ENCODE measurements at regions not wholly inside any gene's neighbourhood (a gene's known extent, or its start where the extent isn't known, plus 50 kb on each side); places are given as distances from the start of the nearest gene placed in this dataset.
"Not testable (repeated sequence)": the region's sequence is repeated elsewhere in the genome, so short reads cannot be mapped to it uniquely, and the experiment has no call there.

GRCh38 chr3:66803721-66804695, 194.1 kb upstream of the KBTBD8 start:
- DNase-seq (ENCODE audit: low read depth): no peak

GRCh38 chr3:66808891-66809594, 189.1 kb upstream of the KBTBD8 start:
- no peak for DNase-seq (ENCODE audit: low read depth)

GRCh38 chr3:66809595-66809958, 188.5 kb upstream of the KBTBD8 start:
- DNase-seq (ENCODE audit: low read depth): no peak

DNA sequence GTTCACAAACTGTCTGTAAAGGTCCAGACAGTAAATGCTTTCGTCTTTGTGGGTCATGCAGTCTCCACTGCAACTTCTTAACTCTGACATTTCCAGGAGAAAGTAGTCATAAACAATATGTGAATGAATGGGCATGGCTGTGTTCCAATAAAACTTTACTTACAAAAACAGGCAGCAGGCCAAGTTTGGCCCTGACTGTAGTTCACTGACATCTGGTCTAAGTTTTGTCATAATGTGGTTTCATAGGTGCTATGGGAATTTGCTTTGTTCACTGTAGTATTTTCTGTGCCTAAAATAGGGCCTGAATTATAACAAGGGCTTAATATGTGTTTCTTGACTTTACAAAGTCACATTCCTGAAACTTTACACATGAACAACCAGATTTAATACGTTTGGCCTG, 186.0 kb upstream of the KBTBD8 start:
- no peak for DNase-seq (ENCODE audit: low read depth)

DNA sequence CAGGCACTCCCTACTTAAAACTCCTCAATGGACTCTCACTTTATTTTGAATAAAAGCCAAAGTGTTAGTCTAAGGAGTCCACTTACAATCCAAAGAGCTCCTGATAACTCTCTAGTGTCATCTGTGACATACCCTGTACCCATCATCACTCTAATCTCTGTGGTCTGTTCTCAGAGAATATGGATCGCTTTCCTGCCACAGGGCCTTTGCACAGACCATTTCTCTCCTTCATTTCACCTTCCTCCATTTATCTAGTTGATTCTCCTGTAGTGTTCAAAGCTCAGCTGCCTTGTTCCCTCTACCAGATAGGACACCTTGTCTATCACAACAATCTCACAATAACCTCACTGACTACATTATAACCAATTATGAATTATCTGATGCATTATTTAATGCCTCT, 185.4 kb upstream of the KBTBD8 start:
- DNase-seq (ENCODE audit: low read depth): no peak

DNA sequence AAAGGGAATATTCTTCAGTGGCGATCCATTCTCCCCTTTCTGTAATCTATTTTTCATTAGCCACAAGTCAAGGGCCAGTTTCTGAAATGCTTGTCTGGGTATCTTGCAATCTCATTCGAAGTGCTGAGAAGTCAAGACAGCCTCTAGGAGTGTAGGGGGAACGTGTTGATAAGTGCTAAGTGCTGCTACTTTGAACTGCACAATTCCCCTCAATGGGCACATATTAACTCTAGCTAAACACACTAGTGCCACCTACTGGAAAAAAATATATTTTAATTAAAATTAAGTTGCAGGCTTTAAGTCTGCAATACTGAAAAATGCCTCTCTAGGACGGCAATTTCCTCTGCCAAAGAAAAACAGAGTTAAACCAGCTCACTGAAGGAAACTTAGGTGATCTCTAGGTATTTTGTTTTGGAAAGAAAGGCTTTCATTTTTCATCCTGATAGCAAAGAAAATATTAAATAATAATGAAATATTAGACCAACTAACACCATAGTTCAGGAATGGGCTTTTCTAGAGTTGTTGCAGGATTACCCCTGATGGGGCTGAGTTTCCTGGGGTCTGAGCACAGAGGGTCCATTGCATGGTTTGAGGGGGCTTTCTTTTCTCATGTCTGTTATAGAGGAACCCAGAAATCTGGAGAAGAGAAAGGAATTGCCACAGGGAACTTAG, 181.9 kb upstream of the KBTBD8 start:
- DNase-seq (ENCODE audit: low read depth): no peak

DNA sequence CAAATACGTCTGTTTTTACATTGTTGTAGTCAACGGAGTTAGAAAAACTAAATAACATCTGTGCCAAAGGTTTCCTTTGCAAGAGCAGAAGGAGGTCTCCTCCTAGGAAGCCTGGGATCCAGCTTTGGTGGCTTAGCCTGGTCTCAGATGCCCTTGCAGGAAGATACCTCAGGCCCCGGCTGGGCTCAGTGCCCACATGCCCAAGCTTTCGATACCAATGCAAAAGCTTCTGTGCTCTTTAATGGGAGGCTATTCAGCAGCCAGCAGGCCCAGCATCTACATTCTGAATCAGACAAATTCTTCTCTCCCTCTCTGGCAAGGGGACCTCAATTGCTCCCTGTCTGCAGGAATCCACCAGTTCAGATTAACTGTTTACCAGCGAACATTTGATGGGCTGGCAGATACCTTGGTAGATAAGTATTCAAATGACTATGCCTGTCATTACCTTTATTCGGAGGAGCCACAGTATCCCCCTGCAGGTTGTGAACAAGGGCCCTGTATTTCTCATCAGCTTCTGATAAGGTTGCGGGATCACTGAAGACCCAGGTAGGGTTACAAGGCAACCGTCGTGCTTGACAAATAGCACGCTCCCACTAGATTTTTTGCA, 180.1 kb upstream of the KBTBD8 start:
- no peak for DNase-seq (ENCODE audit: low read depth)

GRCh38 chr3:66819993-66820501, 178.1 kb upstream of the KBTBD8 start:
- DNase-seq (ENCODE audit: low read depth): no peak

- peak; percentile 46 for DNase-seq (ENCODE audit: low read depth)
Measured at GRCh38 chr3:66822186-66823008, 175.7 kb upstream of the KBTBD8 start.

- no peak for DNase-seq (ENCODE audit: low read depth)
Measured at GRCh38 chr3:66823009-66823397, 175.1 kb upstream of the KBTBD8 start.

GRCh38 chr3:66823532-66823931, 174.6 kb upstream of the KBTBD8 start:
- no peak for DNase-seq (ENCODE audit: low read depth)

DNA sequence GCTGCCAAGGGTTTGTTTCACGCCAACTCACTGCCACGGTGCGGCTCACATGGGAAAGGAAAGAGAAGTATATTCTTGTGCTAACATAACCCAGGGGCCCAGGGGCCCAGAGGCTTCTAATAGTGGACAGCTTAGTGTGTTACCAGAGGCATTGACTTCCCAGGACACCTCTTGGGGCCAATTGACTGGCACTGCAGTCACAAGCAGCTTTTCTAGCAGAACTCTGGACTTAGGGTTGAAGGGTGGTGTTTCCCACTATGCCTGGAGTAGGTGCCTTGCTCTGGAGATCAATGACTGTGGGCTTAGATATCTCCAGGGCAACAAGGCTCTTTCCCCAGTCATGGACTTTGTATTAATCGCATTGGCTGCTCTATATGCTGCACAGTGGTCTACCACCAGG, 172.7 kb upstream of the KBTBD8 start:
- no peak for DNase-seq (ENCODE audit: low read depth)

DNA sequence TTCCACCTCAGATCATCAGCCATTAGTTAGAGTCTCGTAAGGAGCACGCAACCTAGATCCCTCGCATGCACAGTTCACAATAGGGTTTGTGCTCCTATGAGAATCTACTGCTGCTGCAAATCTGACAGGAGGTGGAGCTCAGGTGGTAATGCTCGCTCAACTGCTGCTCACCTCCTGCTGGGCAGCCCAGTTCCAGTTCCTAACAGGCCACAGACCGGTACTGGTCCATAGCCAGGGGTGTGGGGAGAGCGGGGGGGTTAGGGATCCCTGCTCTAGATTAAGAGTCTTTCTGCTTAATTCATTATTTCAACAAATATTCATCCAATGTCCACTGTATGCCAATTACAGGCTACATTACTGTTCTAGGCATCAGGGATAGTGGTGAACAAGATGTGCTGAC, 170.4 kb upstream of the KBTBD8 start:
- no peak for DNase-seq (ENCODE audit: low read depth)

GRCh38 chr3:66828303-66828702, 169.8 kb upstream of the KBTBD8 start:
- no peak for DNase-seq (ENCODE audit: low read depth)

- DNase-seq (ENCODE audit: low read depth): no peak
Measured at GRCh38 chr3:66830301-66830700, 167.8 kb upstream of the KBTBD8 start.

DNA sequence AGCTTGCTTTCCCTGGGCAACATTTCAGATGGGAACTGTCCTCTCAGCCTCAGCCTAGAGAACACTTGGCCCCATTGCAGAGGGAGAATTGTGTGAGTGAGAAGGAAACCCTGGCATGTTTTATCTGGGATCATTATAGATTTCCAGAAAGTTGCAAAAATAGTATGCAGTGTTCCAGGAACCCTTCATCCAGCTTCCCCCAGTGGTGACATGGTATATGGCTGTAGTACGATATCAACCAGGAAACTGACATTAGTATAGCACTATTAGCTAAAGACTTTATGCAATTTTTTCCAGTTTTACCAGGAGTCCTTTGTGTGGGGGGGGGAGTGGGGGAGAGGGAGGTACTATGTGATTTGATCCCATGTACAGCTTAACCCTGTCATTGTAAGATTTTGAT, 166.2 kb upstream of the KBTBD8 start:
- DNase-seq (ENCODE audit: low read depth): no peak

DNA sequence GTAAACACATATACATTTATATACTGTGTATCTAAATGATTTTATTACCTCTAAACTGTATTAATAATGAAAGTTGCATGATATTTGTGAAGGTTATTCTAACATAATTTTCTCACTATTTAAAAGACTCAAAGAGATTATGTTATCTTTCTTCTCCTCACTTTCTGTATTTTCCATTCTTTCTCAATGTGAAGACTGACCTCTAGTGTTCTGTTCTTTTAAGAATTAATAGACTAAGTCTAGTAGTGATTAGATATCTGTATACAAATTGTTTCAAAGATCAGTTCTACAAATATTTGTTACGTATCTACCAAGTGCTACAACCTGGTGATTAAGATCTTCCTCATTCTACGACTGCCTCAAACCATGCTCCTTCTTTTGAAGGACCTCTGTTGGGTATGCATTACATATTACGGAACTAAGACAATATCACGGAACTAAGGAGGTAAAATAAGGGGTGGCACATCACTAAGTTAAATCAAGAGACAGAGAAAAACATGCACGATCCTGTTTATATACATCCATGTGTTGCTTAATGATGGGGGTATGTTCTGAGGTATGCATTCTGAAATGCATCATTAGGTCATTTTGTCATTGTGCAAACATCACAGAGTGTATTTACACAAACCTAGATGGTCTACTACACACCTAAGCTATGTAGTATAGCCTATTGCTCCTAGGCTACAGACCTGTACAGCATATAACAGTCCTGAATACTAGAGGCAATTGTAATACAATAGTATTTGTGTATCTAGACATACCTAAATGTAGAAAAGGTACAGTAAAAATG, 161.5 kb upstream of the KBTBD8 start:
- no peak for DNase-seq (ENCODE audit: low read depth)

DNA sequence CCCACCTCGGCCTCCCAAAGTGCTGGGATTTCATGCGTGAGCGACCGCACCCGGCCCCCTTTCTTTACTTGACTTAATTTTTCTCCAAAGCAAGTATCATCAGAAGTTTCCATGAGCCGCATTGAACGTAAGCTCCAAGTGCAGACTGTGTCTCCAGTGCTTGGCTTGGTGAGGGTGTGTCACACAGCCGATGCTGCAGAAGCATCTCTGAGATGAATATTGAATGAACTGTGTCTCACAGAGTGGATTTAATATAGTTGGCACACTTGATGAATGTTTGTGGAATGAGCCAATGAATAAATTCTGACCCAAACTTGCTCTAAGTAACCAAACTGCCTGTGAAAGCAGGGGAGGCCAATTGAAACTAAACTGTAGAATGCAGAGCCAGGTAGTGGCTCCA, 159.4 kb upstream of the KBTBD8 start:
- DNase-seq (ENCODE audit: low read depth): no peak

DNA sequence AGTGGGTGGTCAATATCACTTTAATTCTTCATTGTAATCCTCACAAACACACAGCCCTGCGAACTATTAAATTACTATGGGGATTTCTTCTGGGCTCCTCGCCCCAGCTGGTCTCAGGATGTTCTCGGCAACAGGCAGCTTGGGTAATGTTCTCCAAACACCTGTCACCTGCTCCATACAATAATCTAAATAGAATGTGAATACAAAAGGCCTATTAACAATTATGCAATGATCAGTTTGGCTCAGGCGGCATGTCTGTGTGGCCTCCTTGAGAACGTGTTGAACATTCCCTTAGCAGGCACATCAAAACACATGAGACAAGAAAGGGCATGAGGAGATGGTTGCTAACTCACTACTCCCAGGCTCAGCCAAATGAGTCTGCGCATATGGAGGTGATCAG, 158.6 kb upstream of the KBTBD8 start:
- no peak for DNase-seq (ENCODE audit: low read depth)

DNA sequence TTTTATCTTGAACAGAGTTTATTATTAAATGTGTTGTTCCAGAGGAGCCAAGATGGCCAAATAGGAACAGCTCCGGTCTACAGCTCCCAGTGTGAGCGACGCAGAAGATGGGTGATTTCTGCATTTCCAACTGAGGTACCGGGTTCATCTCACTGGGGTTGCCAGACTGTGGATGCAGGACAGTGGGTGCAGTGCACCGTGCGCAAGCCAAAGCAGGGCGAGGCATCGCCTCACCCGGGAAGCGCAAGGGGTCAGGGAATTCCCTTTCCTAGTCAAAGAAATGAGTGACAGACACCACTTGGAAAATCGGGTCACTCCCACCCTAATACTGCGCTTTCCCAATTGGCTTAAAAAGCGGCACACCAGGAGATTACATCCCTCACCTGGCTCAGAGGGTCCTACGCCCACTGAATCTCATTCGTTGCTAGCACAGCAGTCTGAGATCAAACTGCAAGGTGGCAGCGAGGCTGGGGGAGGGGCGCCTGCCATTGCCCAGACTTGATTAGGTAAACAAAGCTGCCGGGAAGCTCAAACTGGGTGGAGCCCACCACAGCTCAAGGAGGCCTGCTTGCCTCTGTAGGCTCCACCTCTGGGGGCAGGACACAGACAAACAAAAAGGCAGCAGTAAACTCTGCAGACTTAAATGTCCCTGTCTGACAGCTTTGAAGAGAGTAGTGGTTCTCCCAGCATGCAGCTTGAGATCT, 155.2 kb upstream of the KBTBD8 start:
- DNase-seq (ENCODE audit: low read depth): not testable (repeated sequence)
